ENCODE measurements at regions not wholly inside any gene's neighbourhood (a gene's known extent, or its start where the extent isn't known, plus 50 kb on each side); places are given as distances from the start of the nearest gene placed in this dataset.

- Mint-ChIP-seq H3K4me3 (no peak overlapping the region), H3K36me3 (ENCODE audit: low read depth) (no peaks in the 10 kb centered on the region), H3K27me3 (no peaks in the 10 kb centered on the region), H3K27ac (no peak overlapping the region), H3K4me1 (no peaks in the 10 kb centered on the region), H3K9me3 (ENCODE audit: low read depth) (peaks cover 17% of the 10 kb centered on the region)
- intact Hi-C loops (cut with DNase I, micrococcal nuclease), result no loop called here
- DNase-seq, result no peak
- ChIA-PET CTCF (no interaction called here), POLR2A (no interaction called here)
- ATAC-seq, result no peak
Measured at GRCh38 chr16:63568164-63568563, 1531.9 kb upstream of the CDH8 start.

DNA sequence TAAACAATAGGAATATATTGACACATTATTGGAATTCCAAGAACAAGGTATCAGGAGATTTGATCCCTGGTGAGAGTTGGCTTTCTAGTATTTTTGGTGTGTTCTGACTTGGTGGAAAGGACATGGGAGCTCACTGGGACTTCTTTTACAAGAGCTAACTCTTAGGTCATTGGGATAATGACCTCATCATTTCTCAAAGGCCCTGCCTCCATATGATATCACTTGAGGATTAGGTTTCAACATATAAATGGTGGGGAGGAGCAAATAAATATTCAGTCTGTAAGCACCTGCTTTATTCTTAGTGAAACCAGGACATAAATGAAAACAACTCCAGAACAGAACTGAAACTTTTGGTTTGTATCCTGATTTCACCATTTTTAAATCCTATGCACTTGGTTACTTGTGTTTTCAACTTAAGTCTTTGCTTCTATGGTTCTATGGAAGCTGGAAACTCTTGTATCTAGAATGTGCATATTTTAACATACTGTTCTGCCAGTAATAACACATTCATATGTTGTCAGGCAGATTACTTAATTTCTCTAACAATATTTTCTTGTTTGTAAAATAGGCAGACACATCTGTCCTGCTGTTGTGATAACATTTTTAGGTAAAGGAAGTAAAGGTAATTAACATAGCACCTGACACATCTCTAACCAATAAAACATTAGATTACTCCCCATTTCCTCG is 1527.7 kb upstream of the CDH8 start:
- no peak overlapping the region for H3K4me3 Mint-ChIP-seq
- no peaks in the 10 kb centered on the region for H3K36me3 Mint-ChIP-seq (ENCODE audit: low read depth)
- no peak overlapping the region for H3K27ac Mint-ChIP-seq
- intact Hi-C loops (cut with DNase I, micrococcal nuclease), result no loop called here
- H3K9me3 Mint-ChIP-seq (ENCODE audit: low read depth), result peaks cover 13% of the 10 kb centered on the region
- CTCF ChIA-PET, result no interaction called here
- POLR2A ChIA-PET, result no interaction called here
- no peaks in the 10 kb centered on the region for H3K4me1 Mint-ChIP-seq
- ATAC-seq, result no peak
- no peaks in the 10 kb centered on the region for H3K27me3 Mint-ChIP-seq
- DNase-seq, result no peak

GRCh38 chr16:63553980-63554379 is 1517.7 kb upstream of the CDH8 start:
- Mint-ChIP-seq H3K27me3 (no peaks in the 10 kb centered on the region), H3K36me3 (ENCODE audit: low read depth) (no peaks in the 10 kb centered on the region), H3K4me3 (no peak overlapping the region), H3K4me1 (no peaks in the 10 kb centered on the region), H3K9me3 (ENCODE audit: low read depth) (peaks cover 10% of the 10 kb centered on the region), H3K27ac (no peak overlapping the region)
- DNase-seq (no peak), ATAC-seq (no peak)
- intact Hi-C loops (cut with DNase I, micrococcal nuclease), result no loop called here
- POLR2A ChIA-PET, result no interaction called here
- CTCF ChIA-PET, result no interaction called here

DNA sequence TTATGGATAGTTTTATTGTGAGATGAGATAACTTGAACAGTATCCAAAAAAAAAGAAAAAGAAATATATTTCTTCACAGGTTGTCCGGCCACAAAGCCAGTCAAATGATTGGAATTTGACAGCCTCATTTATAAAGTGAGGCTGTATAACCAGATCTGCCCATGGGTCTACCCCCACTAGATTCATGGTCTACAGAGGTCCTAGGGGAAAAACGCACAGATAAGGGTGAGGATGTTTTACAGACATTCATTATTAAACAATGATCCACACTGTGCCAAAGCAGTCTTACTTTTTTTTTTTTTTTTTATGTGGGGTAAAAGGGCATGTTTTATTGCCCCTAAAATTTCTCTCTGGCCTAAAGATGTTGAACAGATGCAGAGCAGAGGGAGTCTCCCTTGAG is 1503.0 kb upstream of the CDH8 start:
- CTCF ChIA-PET, result no interaction called here
- no peaks in the 10 kb centered on the region for H3K27me3 Mint-ChIP-seq
- no peak overlapping the region for H3K27ac Mint-ChIP-seq
- H3K9me3 Mint-ChIP-seq (ENCODE audit: low read depth), result peaks cover 9% of the 10 kb centered on the region
- POLR2A ChIA-PET, result no interaction called here
- DNase-seq (no peak), ATAC-seq (no peak)
- no peak overlapping the region for H3K4me3 Mint-ChIP-seq
- H3K4me1 Mint-ChIP-seq, result no peaks in the 10 kb centered on the region
- intact Hi-C loops (cut with DNase I, micrococcal nuclease), result no loop called here
- no peaks in the 10 kb centered on the region for H3K36me3 Mint-ChIP-seq (ENCODE audit: low read depth)

DNA sequence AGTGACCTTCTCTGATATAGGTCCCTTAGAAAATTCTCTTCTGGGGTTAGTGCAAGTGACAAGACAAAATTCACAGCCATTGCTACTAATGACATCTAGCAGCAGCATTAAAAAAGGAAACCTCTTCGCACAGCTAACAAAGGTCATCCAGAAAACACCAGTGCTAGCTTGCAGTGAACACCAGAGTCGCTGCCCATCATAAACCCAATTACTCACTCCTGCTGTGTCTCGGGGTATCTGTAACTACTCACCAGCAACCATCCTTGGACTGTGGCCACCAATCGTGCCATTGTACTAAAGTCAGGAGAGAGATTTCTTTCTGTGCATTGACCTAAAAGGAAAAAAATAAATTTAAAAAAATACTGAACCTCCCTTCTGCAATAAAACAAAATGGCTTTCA is 1494.7 kb upstream of the CDH8 start:
- DNase-seq, result no peak
- POLR2A ChIA-PET, result no interaction called here
- Mint-ChIP-seq H3K36me3 (ENCODE audit: low read depth) (no peaks in the 10 kb centered on the region), H3K4me1 (no peaks in the 10 kb centered on the region), H3K9me3 (ENCODE audit: low read depth) (peaks cover 25% of the 10 kb centered on the region), H3K27me3 (no peaks in the 10 kb centered on the region), H3K27ac (no peak overlapping the region), H3K4me3 (no peak overlapping the region)
- CTCF ChIA-PET, result no interaction called here
- no peak for ATAC-seq
- intact Hi-C loops (cut with DNase I, micrococcal nuclease), result no loop called here

DNA sequence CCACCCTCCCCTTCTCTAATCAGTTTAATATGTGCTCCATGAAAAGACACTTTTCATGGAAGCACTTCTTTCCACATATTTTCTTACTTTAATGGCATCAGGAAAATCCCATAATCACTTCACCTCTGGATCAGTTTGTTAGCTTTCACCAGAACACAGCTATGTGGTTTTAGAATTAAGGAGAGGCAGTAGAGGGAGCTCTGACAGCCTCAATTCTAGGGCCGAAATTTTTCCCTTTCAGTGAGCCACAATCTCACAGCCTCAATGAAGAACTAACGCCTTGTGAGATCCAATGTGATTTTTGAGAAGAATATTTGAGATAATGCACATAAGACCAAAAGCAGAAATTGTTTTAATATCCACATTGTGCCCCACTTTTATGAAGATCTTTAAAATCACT is 1494.0 kb upstream of the CDH8 start:
- ATAC-seq (no peak), DNase-seq (no peak)
- Mint-ChIP-seq H3K4me1 (no peaks in the 10 kb centered on the region), H3K4me3 (no peak overlapping the region), H3K27me3 (no peaks in the 10 kb centered on the region), H3K36me3 (ENCODE audit: low read depth) (no peaks in the 10 kb centered on the region), H3K9me3 (ENCODE audit: low read depth) (peaks cover 23% of the 10 kb centered on the region), H3K27ac (no peak overlapping the region)
- intact Hi-C loops (cut with DNase I, micrococcal nuclease), result no loop called here
- ChIA-PET POLR2A (no interaction called here), CTCF (no interaction called here)

DNA sequence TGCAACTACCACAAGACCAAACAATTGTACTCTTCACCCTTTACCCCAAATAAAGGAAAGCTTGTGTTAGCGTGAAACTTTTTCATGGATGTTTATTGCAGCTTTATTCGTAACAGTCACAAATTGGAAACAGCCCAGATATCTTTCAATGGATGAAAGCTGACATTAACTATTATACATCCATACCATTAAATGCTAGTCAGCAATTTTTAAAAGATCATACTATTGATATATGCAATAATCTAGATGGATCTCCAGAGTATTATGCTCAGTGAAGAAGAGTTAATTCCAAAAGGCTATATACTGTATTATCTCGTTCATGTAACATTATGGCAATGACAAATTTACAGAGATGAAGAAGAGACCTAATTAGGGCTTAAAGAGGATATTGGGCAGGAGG is 1491.2 kb upstream of the CDH8 start:
- no peak overlapping the region for H3K27ac Mint-ChIP-seq
- H3K4me1 Mint-ChIP-seq, result no peaks in the 10 kb centered on the region
- no peaks in the 10 kb centered on the region for H3K36me3 Mint-ChIP-seq (ENCODE audit: low read depth)
- CTCF ChIA-PET, result interaction anchor here (0.5 kb wide), 1 partner anchor 65 kb away, joined by 3 read pairs; no protein-coding TSS in a partner anchor
- ATAC-seq (no peak), DNase-seq (no peak)
- H3K27me3 Mint-ChIP-seq, result no peaks in the 10 kb centered on the region
- H3K4me3 Mint-ChIP-seq, result no peak overlapping the region
- intact Hi-C loops (cut with DNase I, micrococcal nuclease), result no loop called here
- H3K9me3 Mint-ChIP-seq (ENCODE audit: low read depth), result peaks cover 26% of the 10 kb centered on the region
- POLR2A ChIA-PET, result no interaction called here

DNA sequence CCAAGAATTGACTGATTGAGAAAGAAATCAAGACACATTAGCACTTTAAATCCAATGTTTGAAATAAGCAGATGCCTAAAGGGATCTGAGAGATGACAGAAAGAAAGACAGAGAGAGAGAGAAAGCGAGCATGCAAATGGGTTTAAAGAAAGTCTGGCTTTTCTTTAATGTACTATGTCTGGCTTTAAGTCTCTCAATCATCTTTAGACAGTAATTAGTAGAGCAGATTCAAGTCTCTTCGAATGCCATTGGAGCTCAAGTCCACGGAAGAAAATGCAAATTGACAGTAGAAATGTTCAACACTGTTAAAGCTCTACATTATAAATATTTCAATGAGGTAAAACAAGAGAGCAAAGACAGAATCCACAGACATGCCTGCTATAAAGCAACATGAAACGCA is 1480.2 kb upstream of the CDH8 start:
- Mint-ChIP-seq H3K36me3 (ENCODE audit: low read depth) (no peaks in the 10 kb centered on the region), H3K27ac (no peak overlapping the region), H3K9me3 (ENCODE audit: low read depth) (no peaks in the 10 kb centered on the region), H3K27me3 (no peaks in the 10 kb centered on the region), H3K4me1 (no peaks in the 10 kb centered on the region), H3K4me3 (no peak overlapping the region)
- DNase-seq (no peak), ATAC-seq (no peak)
- CTCF ChIA-PET, result no interaction called here
- POLR2A ChIA-PET, result no interaction called here
- intact Hi-C loops (cut with DNase I, micrococcal nuclease), result no loop called here

- H3K4me1 Mint-ChIP-seq, result no peaks in the 10 kb centered on the region
- POLR2A ChIA-PET, result no interaction called here
Measured at GRCh38 chr16:63512910-63513309, 1476.7 kb upstream of the CDH8 start.

DNA sequence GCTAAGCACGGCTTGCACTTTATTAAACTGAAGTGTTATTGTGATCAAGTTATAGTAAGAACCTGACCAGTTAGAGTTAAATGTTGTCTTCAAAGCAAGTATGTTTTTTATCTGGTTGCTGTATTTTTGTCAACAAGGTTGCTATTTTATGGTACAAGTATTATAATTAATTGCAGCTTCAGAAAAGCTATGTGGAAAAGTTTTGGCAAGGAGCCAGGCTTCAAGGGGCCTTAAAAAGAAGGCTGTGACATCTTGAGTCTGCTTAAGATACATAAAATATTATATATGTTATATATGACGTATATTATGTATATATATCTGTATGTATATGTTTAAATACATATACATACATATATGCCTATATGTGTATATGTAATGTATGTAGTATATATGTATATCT is 1461.2 kb upstream of the CDH8 start:
- intact Hi-C loops (cut with DNase I, micrococcal nuclease), result no loop called here
- Mint-ChIP-seq H3K27ac (no peak overlapping the region), H3K36me3 (ENCODE audit: low read depth) (no peaks in the 10 kb centered on the region), H3K4me3 (no peak overlapping the region), H3K9me3 (ENCODE audit: low read depth) (peaks cover 7% of the 10 kb centered on the region), H3K27me3 (no peaks in the 10 kb centered on the region), H3K4me1 (no peaks in the 10 kb centered on the region)
- CTCF ChIA-PET, result no interaction called here
- DNase-seq (no peak), ATAC-seq (no peak)
- POLR2A ChIA-PET, result no interaction called here

More at GRCh38 chr16:63512910-63513309, 1476.7 kb upstream of the CDH8 start:
- CTCF ChIA-PET, result no interaction called here
- peaks cover 9% of the 10 kb centered on the region for H3K9me3 Mint-ChIP-seq (ENCODE audit: low read depth)
- ATAC-seq (no peak), DNase-seq (no peak)
- no peak overlapping the region for H3K4me3 Mint-ChIP-seq
- H3K36me3 Mint-ChIP-seq (ENCODE audit: low read depth), result no peaks in the 10 kb centered on the region
- intact Hi-C loops (cut with DNase I, micrococcal nuclease), result no loop called here
- no peak overlapping the region for H3K27ac Mint-ChIP-seq
- H3K27me3 Mint-ChIP-seq, result no peaks in the 10 kb centered on the region

DNA sequence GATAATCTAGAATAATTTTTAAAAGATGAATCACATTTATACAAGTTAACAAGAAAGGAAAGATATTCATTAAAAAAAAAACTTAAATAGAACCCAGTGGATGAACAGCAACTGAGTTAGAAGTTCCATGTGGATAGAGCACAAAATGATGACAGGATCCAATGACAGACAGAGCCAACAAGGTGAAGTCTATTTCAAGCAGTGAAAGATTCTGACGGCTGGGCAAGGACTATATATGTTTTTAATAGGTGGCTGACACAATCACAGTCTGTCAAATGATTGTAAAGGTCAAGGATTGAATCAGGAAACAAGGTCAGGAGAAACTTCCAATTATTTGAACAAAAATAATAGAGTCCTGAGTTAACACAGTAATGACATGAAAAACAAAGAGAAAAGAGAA is 1460.0 kb upstream of the CDH8 start:
- H3K9me3 Mint-ChIP-seq (ENCODE audit: low read depth), result peaks cover 7% of the 10 kb centered on the region
- POLR2A ChIA-PET, result no interaction called here
- H3K27ac Mint-ChIP-seq, result no peak overlapping the region
- H3K36me3 Mint-ChIP-seq (ENCODE audit: low read depth), result no peaks in the 10 kb centered on the region
- no peaks in the 10 kb centered on the region for H3K4me1 Mint-ChIP-seq
- DNase-seq, result no peak
- H3K4me3 Mint-ChIP-seq, result no peak overlapping the region
- no peaks in the 10 kb centered on the region for H3K27me3 Mint-ChIP-seq
- ATAC-seq, result no peak
- CTCF ChIA-PET, result interaction anchor here (1.0 kb wide), 1 partner anchor 10 kb away, joined by 3 read pairs; no protein-coding TSS in a partner anchor
- intact Hi-C loops (cut with DNase I, micrococcal nuclease), result no loop called here

DNA sequence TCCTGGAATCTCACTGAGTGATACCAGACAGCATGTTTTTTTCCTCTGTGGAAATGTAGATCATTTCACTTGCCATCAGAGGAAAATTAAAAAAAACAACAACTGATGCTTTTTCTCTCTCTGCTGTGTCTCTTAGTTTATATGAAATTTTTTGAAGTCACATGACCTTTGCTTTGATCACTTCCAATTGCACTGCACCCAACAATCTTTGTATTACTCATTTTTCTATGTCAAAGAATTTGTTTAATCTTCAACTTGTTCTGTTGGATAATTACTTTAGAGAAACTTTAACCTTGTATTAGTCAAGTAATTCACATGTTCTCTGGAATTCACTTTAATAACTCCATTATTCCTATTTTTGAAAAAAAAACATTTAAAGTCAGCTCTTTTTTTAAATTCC is 1452.7 kb upstream of the CDH8 start:
- ChIA-PET POLR2A (no interaction called here), CTCF (no interaction called here)
- Mint-ChIP-seq H3K4me1 (no peaks in the 10 kb centered on the region), H3K27me3 (no peaks in the 10 kb centered on the region), H3K36me3 (ENCODE audit: low read depth) (no peaks in the 10 kb centered on the region), H3K4me3 (no peak overlapping the region), H3K27ac (no peak overlapping the region), H3K9me3 (ENCODE audit: low read depth) (peaks cover 9% of the 10 kb centered on the region)
- ATAC-seq (no peak), DNase-seq (no peak)
- intact Hi-C loops (cut with DNase I, micrococcal nuclease), result no loop called here

- DNase-seq (no peak), ATAC-seq (no peak)
- H3K27ac Mint-ChIP-seq, result no peak overlapping the region
- POLR2A ChIA-PET, result no interaction called here
- CTCF ChIA-PET, result no interaction called here
- H3K4me1 Mint-ChIP-seq, result no peaks in the 10 kb centered on the region
- intact Hi-C loops (cut with DNase I, micrococcal nuclease), result no loop called here
- H3K9me3 Mint-ChIP-seq (ENCODE audit: low read depth), result peaks cover 14% of the 10 kb centered on the region
- no peak overlapping the region for H3K4me3 Mint-ChIP-seq
- no peaks in the 10 kb centered on the region for H3K27me3 Mint-ChIP-seq
- H3K36me3 Mint-ChIP-seq (ENCODE audit: low read depth), result no peaks in the 10 kb centered on the region
Measured at GRCh38 chr16:63481060-63481459, 1444.8 kb upstream of the CDH8 start.
